GM18511 (cell line): ENCODE measurements at regions not wholly inside any gene's neighbourhood (a gene's known extent, or its start where the extent isn't known, plus 50 kb on each side); places are given as distances from the start of the nearest gene placed in this dataset.
"Not testable (repeated sequence)": the region's sequence is repeated elsewhere in the genome, so short reads cannot be mapped to it uniquely, and the experiment has no call there.

ENCODE experiments used
- ATAC-seq: cut with Tn5 transposase; IDR thresholded peaks from one replicate; pipeline ENCODE4 v1.9.1; 2021; ENCODE audit warnings: mild to moderate bottlenecking, moderate library complexity; ENCODE audit not compliant: unreplicated experiment

- no peak for ATAC-seq
Observed at GRCh38 chr6:93703431-93703830, 284.1 kb upstream of the EPHA7 start.

GRCh38 chr6:93701526-93701925, 282.2 kb upstream of the EPHA7 start:
- no peak for ATAC-seq

GRCh38 chr6:93685494-93685893, 266.1 kb upstream of the EPHA7 start:
- no peak for ATAC-seq

- no peak for ATAC-seq
Observed at GRCh38 chr6:93684339-93684738, 265.0 kb upstream of the EPHA7 start.

- ATAC-seq = no peak
Observed at GRCh38 chr6:93679836-93680235, 260.5 kb upstream of the EPHA7 start.

- ATAC-seq = no peak
Observed at GRCh38 chr6:93678841-93679454, 259.6 kb upstream of the EPHA7 start.

- ATAC-seq = no peak
Observed at GRCh38 chr6:93677264-93677965, 258.1 kb upstream of the EPHA7 start.

- ATAC-seq = no peak
Observed at GRCh38 chr6:93676581-93676980, 257.2 kb upstream of the EPHA7 start.

- ATAC-seq = no peak
Observed at GRCh38 chr6:93675856-93676417, 256.6 kb upstream of the EPHA7 start.

- no peak for ATAC-seq
Observed at GRCh38 chr6:93663111-93663510, 243.8 kb upstream of the EPHA7 start.

GRCh38 chr6:93654548-93654947, 235.2 kb upstream of the EPHA7 start:
- ATAC-seq = no peak

GRCh38 chr6:93644611-93645010, 225.3 kb upstream of the EPHA7 start:
- ATAC-seq = no peak

GRCh38 chr6:93639126-93639525, 219.8 kb upstream of the EPHA7 start:
- no peak for ATAC-seq

GRCh38 chr6:93636987-93637664, 217.8 kb upstream of the EPHA7 start:
- ATAC-seq = not testable (repeated sequence)

- ATAC-seq = no peak
Observed at GRCh38 chr6:93624408-93624807, 205.0 kb upstream of the EPHA7 start.

GRCh38 chr6:93621442-93621841, 202.1 kb upstream of the EPHA7 start:
- no peak for ATAC-seq

- ATAC-seq = no peak
Observed at GRCh38 chr6:93604951-93605350, 185.6 kb upstream of the EPHA7 start.

- no peak for ATAC-seq
Observed at GRCh38 chr6:93592417-93592816, 173.1 kb upstream of the EPHA7 start.

- ATAC-seq = no peak
Observed at GRCh38 chr6:93586306-93586705, 166.9 kb upstream of the EPHA7 start.

- ATAC-seq = no peak
Observed at GRCh38 chr6:93584300-93584699, 164.9 kb upstream of the EPHA7 start.

- ATAC-seq = no peak
Observed at GRCh38 chr6:93581371-93581770, 162.0 kb upstream of the EPHA7 start.

- ATAC-seq = no peak
Observed at GRCh38 chr6:93580446-93580845, 161.1 kb upstream of the EPHA7 start.
